Mesenchymal stem cell (in vitro differentiated cells and primary cell): ENCODE measurements at regions not wholly inside any gene's neighbourhood (a gene's known extent, or its start where the extent isn't known, plus 50 kb on each side); places are given as distances from the start of the nearest gene placed in this dataset.

ENCODE experiments used
- DNase-seq: peaks from one replicate; pipeline ENCODE4 v3.0.0-alpha.2; 2013
- H2AFZ ChIP-seq: one replicate; pipeline ENCODE4 v1.6.1; 2013; ENCODE audit warnings: low read depth, mild to moderate bottlenecking, control low read depth, inconsistent platforms, low read length, moderate library complexity
- H2AK5ac ChIP-seq: 2 replicates; pipeline ENCODE4 v1.6.1; 2013; ENCODE audit warnings: low read length, moderate library complexity, mild to moderate bottlenecking, inconsistent platforms; ENCODE audit not compliant: severe bottlenecking
- H2BK120ac ChIP-seq: one replicate; pipeline ENCODE4 v1.6.1; 2013; ENCODE audit warnings: low read depth, mild to moderate bottlenecking, inconsistent platforms, low read length, moderate library complexity
- H2BK12ac ChIP-seq, 2 experiments: one replicate each; pipeline ENCODE4 v1.6.1; 2013; ENCODE audit warnings: inconsistent platforms in 2 of 2, low read length in 2 of 2, mild to moderate bottlenecking in 2 of 2, moderate library complexity in 2 of 2, control low read depth in 1 of 2
- H2BK15ac ChIP-seq: one replicate; pipeline ENCODE4 v1.6.1; 2013; ENCODE audit warnings: mild to moderate bottlenecking, low read depth, inconsistent platforms; ENCODE audit not compliant: poor library complexity, severe bottlenecking
- H2BK5ac ChIP-seq: 2 replicates; pipeline ENCODE4 v1.6.1; 2013; ENCODE audit warnings: low read depth, mild to moderate bottlenecking, low read length, control low read depth, inconsistent platforms; ENCODE audit not compliant: poor library complexity, severe bottlenecking
- H3K14ac ChIP-seq, 2 experiments: one replicate each; pipeline ENCODE4 v1.6.1; 2013; ENCODE audit warnings: inconsistent platforms in 2 of 2, low read length in 2 of 2, control low read depth in 1 of 2, mild to moderate bottlenecking in 1 of 2, moderate library complexity in 1 of 2
- H3K18ac ChIP-seq, 2 experiments: one replicate each; pipeline ENCODE4 v1.6.1; 2013; ENCODE audit warnings: inconsistent platforms in 2 of 2, low read length in 2 of 2, control low read depth in 1 of 2, low read depth in 1 of 2, mild to moderate bottlenecking in 1 of 2
- H3K23ac ChIP-seq, 2 experiments: one replicate each; pipeline ENCODE4 v1.6.1; 2013; ENCODE audit warnings: inconsistent platforms in 2 of 2, low read length in 2 of 2, mild to moderate bottlenecking in 2 of 2, moderate library complexity in 2 of 2, control low read depth in 1 of 2
- H3K27ac ChIP-seq: 2 replicates; pipeline ENCODE4 v1.5.1; 2013; ENCODE audit warnings: mild to moderate bottlenecking, moderate library complexity, low read length, control low read depth, inconsistent platforms; ENCODE audit not compliant: poor library complexity, severe bottlenecking
- H3K27me3 ChIP-seq, 2 experiments: 2 replicates each; pipeline versions ENCODE4 v1.6.1 to v1.7.0; 2013; ENCODE audit warnings: low read length in 2 of 2, mild to moderate bottlenecking in 2 of 2, moderate library complexity in 2 of 2, control low read depth in 1 of 2, inconsistent platforms in 1 of 2; ENCODE audit not compliant: control insufficient read depth in 1 of 2, insufficient read depth in 1 of 2
- H3K36me3 ChIP-seq, 2 experiments: 2 replicates each; pipeline versions ENCODE4 v1.6.1 to v1.7.0; 2013; ENCODE audit warnings: low read length in 2 of 2, control low read depth in 1 of 2, inconsistent platforms in 1 of 2, low read depth in 1 of 2, mild to moderate bottlenecking in 1 of 2; ENCODE audit not compliant: insufficient read depth in 2 of 2, control insufficient read depth in 1 of 2
- H3K4ac ChIP-seq, 2 experiments: one replicate each; pipeline ENCODE4 v1.6.1; 2013; ENCODE audit warnings: inconsistent platforms in 2 of 2, low read length in 2 of 2, mild to moderate bottlenecking in 2 of 2, moderate library complexity in 2 of 2, control low read depth in 1 of 2, low read depth in 1 of 2
- H3K4me1 ChIP-seq: 2 replicates; pipeline ENCODE4 v1.6.1; 2013; ENCODE audit warnings: low read depth, low read length, control low read depth; ENCODE audit not compliant: control insufficient read depth, insufficient read depth
- H3K4me2 ChIP-seq: 2 replicates; pipeline ENCODE4 v1.6.1; 2013; ENCODE audit warnings: low read length, mild to moderate bottlenecking, inconsistent platforms; ENCODE audit not compliant: poor library complexity, severe bottlenecking
- H3K4me3 ChIP-seq, 2 experiments: 2 replicates each; pipeline versions ENCODE4 v1.5.1 to v1.7.0; 2013; ENCODE audit warnings: low read length in 2 of 2, mild to moderate bottlenecking in 2 of 2, control low read depth in 1 of 2, low read depth in 1 of 2; ENCODE audit not compliant: insufficient read depth in 1 of 2
- H3K79me1 ChIP-seq: replicated peaks from 2 replicates; pipeline ENCODE4 v1.6.1; 2013; ENCODE audit warnings: mild to moderate bottlenecking, control low read depth, low read length, inconsistent platforms; ENCODE audit not compliant: poor library complexity, severe bottlenecking
- H3K9ac ChIP-seq: 2 replicates; pipeline ENCODE4 v1.7.0; 2013; ENCODE audit warnings: mild to moderate bottlenecking, low read length, moderate library complexity
- H3K9me3 ChIP-seq: 2 replicates; pipeline ENCODE4 v1.7.0; 2013; ENCODE audit warnings: mild to moderate bottlenecking, low read length; ENCODE audit not compliant: control insufficient read depth
- H4K8ac ChIP-seq: one replicate; pipeline ENCODE4 v1.6.1; 2013; ENCODE audit warnings: inconsistent platforms, mild to moderate bottlenecking, low read length, moderate library complexity
- H4K91ac ChIP-seq: one replicate; pipeline ENCODE4 v1.6.1; 2013; ENCODE audit warnings: mild to moderate bottlenecking, low read length, inconsistent platforms
- WGBS: methylation state at CpG from one replicate; pipeline ENCODE4 v1.1.7; 2013; ENCODE audit warnings: mixed read lengths; 5-methylcytosine and 5-hydroxymethylcytosine counted together

- H3K4ac ChIP-seq: no peak overlapping the region
- no peak overlapping the region for H2AK5ac ChIP-seq
- no peaks in the 10 kb centered on the region for H3K79me1 ChIP-seq
- H2AFZ ChIP-seq: no peak overlapping the region
- no peak overlapping the region for H3K18ac ChIP-seq
- no peak overlapping the region for H2BK15ac ChIP-seq
- H3K27me3 ChIP-seq: no peaks in the 10 kb centered on the region
- no peak overlapping the region for H3K14ac ChIP-seq
- peaks cover under 1% of the 10 kb centered on the region for H3K4me1 ChIP-seq
- no peak overlapping the region for H2BK120ac ChIP-seq
- H3K27ac ChIP-seq: no peak overlapping the region
- no peak overlapping the region for H2BK5ac ChIP-seq
- H4K91ac ChIP-seq: no peak overlapping the region
- H3K4me3 ChIP-seq: no peak overlapping the region
- no peak overlapping the region for H2BK12ac ChIP-seq
- DNase-seq: no peak
- WGBS: 92% methylated on average over 1 of the region's 2 CpGs
- H3K4me2 ChIP-seq: no peak overlapping the region
- H3K9me3 ChIP-seq: no peaks in the 10 kb centered on the region
- H4K8ac ChIP-seq: no peak overlapping the region
- no peak overlapping the region for H3K9ac ChIP-seq
- no peak overlapping the region for H3K23ac ChIP-seq
- no peaks in the 10 kb centered on the region for H3K36me3 ChIP-seq
These were observed 234.1 kb upstream of the GIMD1 start for GRCh38 chr4:106602711-106603110.

DNA sequence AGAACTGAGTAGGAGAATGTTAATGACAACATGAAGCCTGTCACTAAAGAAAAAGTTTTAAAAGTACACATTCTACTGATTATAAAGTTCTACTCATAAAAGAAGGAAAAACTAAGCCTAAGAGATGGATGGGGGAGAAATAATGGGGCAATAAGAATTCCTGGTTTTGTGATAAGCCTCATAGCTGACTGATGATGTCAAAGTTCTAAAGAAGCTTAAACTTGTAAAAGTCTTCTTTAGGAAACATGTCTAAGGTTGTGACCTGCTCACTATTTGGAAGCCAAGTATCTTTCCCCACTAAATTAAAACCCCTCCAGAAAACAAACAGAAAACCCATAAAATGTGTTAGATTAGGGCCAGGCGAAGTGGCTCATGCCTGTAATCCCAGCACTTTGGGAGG lies 232.9 kb upstream of the GIMD1 start:
- WGBS: 100% methylated on average over 1 of the region's 1 CpG
- Histone ChIP-seq H3K36me3 (no peaks in the 10 kb centered on the region), H3K79me1 (no peaks in the 10 kb centered on the region), H3K4me2 (no peak overlapping the region), H2BK15ac (no peak overlapping the region), H3K18ac (no peak overlapping the region), H3K14ac (no peak overlapping the region), H3K4me1 (peaks cover 1% of the 10 kb centered on the region), H3K9me3 (no peaks in the 10 kb centered on the region), H3K4me3 (no peak overlapping the region), H2BK120ac (no peak overlapping the region), H3K27ac (no peak overlapping the region), H2BK12ac (no peak overlapping the region), H4K91ac (no peak overlapping the region), H3K4ac (no peak overlapping the region), H4K8ac (no peak overlapping the region), H3K9ac (no peak overlapping the region), H2BK5ac (no peak overlapping the region), H2AFZ (no peak overlapping the region), H2AK5ac (no peak overlapping the region), H3K23ac (no peak overlapping the region), H3K27me3 (no peaks in the 10 kb centered on the region)
- no peak for DNase-seq

DNA sequence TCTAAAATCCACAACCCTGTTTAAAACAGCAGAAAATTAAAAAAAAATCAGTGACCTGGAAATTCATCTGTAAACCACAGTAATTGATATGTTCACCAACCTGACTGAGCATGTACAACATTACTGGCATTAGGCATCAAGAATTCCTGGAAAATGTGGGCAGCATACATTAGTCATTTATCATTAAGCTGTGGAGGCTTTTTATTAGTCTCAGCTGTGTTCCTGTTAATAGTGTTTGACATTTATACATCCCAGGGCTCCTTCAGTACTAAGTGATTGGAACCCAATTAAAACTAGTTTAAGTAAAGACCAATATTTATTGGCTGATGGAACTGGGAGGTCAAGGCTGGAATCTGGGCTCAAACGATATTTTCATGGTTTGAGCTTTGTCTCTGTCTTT lies 227.3 kb upstream of the GIMD1 start:
- Histone ChIP-seq H2BK12ac (no peak overlapping the region), H3K23ac (no peak overlapping the region), H3K4me2 (no peak overlapping the region), H3K18ac (no peak overlapping the region), H3K27ac (peak overlapping the region; percentile 25), H4K91ac (no peak overlapping the region), H3K36me3 (no peaks in the 10 kb centered on the region), H2BK15ac (no peak overlapping the region), H2AK5ac (no peak overlapping the region), H3K9me3 (no peaks in the 10 kb centered on the region), H3K4ac (no peak overlapping the region), H3K14ac (no peak overlapping the region), H2BK120ac (no peak overlapping the region), H4K8ac (no peak overlapping the region), H2BK5ac (no peak overlapping the region), H3K79me1 (no peaks in the 10 kb centered on the region), H3K4me3 (no peak overlapping the region), H2AFZ (no peak overlapping the region), H3K9ac (no peak overlapping the region), H3K27me3 (no peaks in the 10 kb centered on the region), H3K4me1 (peaks cover 1% of the 10 kb centered on the region)
- no CpG with 5 or more reads among the region's 1 CpG for WGBS
- DNase-seq: no peak

DNA sequence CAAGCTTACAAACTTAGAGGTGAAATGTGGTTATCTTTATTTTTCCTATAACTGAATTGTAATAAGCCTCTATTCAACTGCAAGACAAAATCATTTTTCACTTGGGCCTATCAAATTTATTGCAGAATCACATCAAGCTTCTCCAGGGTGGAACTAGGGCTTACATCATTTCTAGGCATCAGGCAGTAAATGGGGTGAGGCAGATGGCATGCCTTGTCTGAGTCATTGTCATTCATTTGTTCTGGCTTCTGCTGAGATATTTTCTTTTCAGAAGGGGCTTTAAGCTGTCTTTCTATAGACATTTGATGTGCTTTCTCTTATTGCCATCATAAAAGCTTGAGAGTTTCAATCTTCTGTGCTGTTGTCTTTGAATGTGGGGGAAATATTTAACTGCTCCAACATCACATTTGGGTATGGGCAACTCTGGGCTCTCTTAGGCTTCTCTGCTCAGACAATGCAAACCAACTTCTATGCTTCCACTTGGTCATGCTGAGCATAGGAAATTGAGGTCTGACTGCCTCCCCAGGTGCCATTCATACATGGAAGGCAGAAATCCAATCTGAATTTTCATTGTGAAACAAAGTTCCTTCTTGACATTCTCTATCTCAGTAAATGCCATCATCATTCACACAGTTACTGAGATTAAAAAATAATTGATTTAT lies 225.8 kb upstream of the GIMD1 start:
- Histone ChIP-seq H3K4me3 (no peak overlapping the region), H2AK5ac (peak overlapping the region; percentile 50), H2BK5ac (no peak overlapping the region), H3K4me2 (no peak overlapping the region), H3K4ac (no peak overlapping the region), H3K4me1 (peaks cover 1% of the 10 kb centered on the region), H3K14ac (no peak overlapping the region), H3K9ac (no peak overlapping the region), H2AFZ (no peak overlapping the region), H4K91ac (no peak overlapping the region), H3K23ac (no peak overlapping the region), H2BK120ac (no peak overlapping the region), H2BK15ac (no peak overlapping the region), H3K27ac (no peak overlapping the region), H2BK12ac (no peak overlapping the region), H3K79me1 (no peaks in the 10 kb centered on the region), H3K36me3 (no peaks in the 10 kb centered on the region), H3K18ac (no peak overlapping the region), H3K9me3 (no peaks in the 10 kb centered on the region), H3K27me3 (no peaks in the 10 kb centered on the region), H4K8ac (no peak overlapping the region)
- DNase-seq: no peak
